SK-N-SH treated with all-trans-retinoic acid at 6 μM for 48 hours (cell line): ENCODE measurements at regions not wholly inside any gene's neighbourhood (a gene's known extent, or its start where the extent isn't known, plus 50 kb on each side); places are given as distances from the start of the nearest gene placed in this dataset.
"Not testable (repeated sequence)": the region's sequence is repeated elsewhere in the genome, so short reads cannot be mapped to it uniquely, and the experiment has no call there.

Source experiments
- BACH2 ChIP-seq: fragments of 250-450 bp; sonication (Bioruptor Pico); IDR thresholded peaks from 2 replicates; pipeline ENCODE4 v1.9.0; 2021; ENCODE audit warnings: mild to moderate bottlenecking, borderline replicate concordance
- CSDC2 ChIP-seq: fragments of 250-450 bp; sonication (Bioruptor Pico); IDR thresholded peaks from 2 replicates; pipeline ENCODE4 v1.5.0; 2020; ENCODE audit warnings: mild to moderate bottlenecking, moderate library complexity
- ISL1 ChIP-seq: fragments of 250-450 bp; sonication (Bioruptor Pico); IDR thresholded peaks from 2 replicates; pipeline ENCODE4 v2.1.2; 2022; ENCODE audit warnings: mild to moderate bottlenecking, moderate library complexity
- TCF4 ChIP-seq: fragments of 250-450 bp; sonication (Bioruptor Pico); IDR thresholded peaks from 2 replicates; pipeline ENCODE4 v1.8.0; 2021; ENCODE audit warnings: mild to moderate bottlenecking, moderate library complexity, borderline replicate concordance
- TF ChIP-seq, protein P1 (sequence below): fragments of 250-450 bp; sonication (Bioruptor Pico); IDR thresholded peaks from 2 replicates; pipeline ENCODE4 v1.8.0; 2020; ENCODE audit warnings: mild to moderate bottlenecking, moderate library complexity, borderline replicate concordance

DNA sequence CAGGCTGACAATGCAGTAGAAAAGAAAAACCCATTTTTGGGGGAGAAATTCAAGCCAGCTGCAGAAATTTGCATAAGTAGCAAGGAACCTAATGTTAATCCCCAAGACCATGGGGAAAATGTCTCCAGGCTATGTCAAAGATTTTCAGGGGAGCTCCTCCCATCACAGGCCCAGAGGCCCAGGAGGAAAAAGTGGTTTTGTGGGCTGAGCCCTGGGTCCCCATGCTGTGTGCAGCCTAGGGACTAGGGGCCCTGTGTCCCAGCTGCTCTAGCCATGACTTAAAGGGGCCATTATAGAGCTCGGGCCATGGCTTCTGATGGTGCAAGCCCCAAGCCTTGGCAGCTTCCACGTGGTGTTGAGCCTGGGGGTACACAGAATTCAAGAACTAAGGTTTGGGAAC, 719.0 kb downstream of the TLE1 start:
- not testable (repeated sequence) for TF ChIP-seq BACH2 (CRISPR knock-in tag); ISL1 (CRISPR knock-in tag); CSDC2 (CRISPR knock-in tag); TCF4
- TF ChIP-seq, protein P1, sequence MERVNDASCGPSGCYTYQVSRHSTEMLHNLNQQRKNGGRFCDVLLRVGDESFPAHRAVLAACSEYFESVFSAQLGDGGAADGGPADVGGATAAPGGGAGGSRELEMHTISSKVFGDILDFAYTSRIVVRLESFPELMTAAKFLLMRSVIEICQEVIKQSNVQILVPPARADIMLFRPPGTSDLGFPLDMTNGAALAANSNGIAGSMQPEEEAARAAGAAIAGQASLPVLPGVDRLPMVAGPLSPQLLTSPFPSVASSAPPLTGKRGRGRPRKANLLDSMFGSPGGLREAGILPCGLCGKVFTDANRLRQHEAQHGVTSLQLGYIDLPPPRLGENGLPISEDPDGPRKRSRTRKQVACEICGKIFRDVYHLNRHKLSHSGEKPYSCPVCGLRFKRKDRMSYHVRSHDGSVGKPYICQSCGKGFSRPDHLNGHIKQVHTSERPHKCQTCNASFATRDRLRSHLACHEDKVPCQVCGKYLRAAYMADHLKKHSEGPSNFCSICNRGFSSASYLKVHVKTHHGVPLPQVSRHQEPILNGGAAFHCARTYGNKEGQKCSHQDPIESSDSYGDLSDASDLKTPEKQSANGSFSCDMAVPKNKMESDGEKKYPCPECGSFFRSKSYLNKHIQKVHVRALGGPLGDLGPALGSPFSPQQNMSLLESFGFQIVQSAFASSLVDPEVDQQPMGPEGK (CRISPR knock-in tag): not testable (repeated sequence)
